GM10248 (cell line): ENCODE measurements at regions not wholly inside any gene's neighbourhood (a gene's known extent, or its start where the extent isn't known, plus 50 kb on each side); places are given as distances from the start of the nearest gene placed in this dataset.

ENCODE experiments used
- CTCF ChIA-PET: fragments of 300-600 bp; sonication (Branson Sonifier 250); formaldehyde crosslinking; extraction: SDS; loops from one replicate; lab custom pipeline; 2021; ENCODE audit warnings: antibody characterized with exemption; lab: Yijun Ruan, JAX
- POLR2A ChIA-PET: fragments of 350-650 bp; sonication (Branson Sonifier 250); formaldehyde crosslinking; extraction: SDS; loops from one replicate; lab custom pipeline; 2020; ENCODE audit warnings: antibody characterized with exemption; lab: Yijun Ruan, JAX
- DNase-seq: peaks from one replicate; pipeline ENCODE4 v3.0.0; 2012; ENCODE audit errors: extremely low spot score
- CTCF ChIP-seq: IDR thresholded peaks from 2 replicates; pipeline ENCODE4 v1.5.1; 2012; ENCODE audit warnings: mild to moderate bottlenecking, low read depth; ENCODE audit errors: extremely low read depth, missing control alignments, control extremely low read depth

DNA sequence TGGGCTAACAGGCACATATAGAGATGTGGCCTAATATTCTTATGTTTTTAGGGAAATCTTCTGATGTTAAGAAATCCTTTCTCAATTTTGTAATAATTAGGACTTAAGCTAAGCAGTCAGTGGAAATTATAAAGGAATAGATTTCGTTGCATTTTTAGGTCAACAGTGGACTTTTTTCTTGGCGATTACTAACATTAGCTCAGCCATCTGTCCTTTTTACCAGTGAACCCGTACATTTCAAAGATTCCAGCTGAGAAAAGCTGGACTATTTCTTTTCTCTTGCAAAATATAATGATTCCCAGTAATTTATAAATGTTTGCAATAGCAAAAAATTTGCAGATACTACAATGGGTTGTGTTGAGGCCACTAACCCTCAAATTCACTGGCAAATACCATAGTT, 54.9 kb upstream of the CA10 start:
- ChIA-PET POLR2A (no interaction called here), CTCF (no interaction called here)
- TF ChIP-seq CTCF = no peak
- no peak for DNase-seq

DNA sequence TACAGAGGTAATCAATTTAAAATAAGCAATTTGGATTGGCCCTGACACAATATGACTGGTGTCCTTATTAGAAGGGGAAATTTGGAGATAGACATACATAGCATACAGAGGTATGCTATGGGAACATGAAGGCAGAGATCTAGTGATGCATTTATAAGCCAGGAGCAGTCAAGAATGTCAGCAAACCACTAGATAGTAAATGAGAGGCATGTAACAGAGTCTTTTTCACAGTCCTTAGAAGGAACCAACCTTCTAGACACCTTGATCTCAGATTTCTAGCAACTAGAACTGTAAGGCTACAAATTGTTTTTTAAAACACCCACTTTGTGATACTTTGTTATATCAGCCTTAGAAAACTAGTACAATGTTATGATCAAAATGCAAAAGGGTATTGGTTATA, 54.3 kb upstream of the CA10 start:
- POLR2A ChIA-PET = no interaction called here
- CTCF ChIA-PET = no interaction called here
- no peak for DNase-seq
- no peak for TF ChIP-seq CTCF

GRCh38 chr17:52209507-52209906, 51.0 kb upstream of the CA10 start:
- DNase-seq = no peak
- CTCF ChIA-PET = no interaction called here
- POLR2A ChIA-PET = no interaction called here
- no peak for TF ChIP-seq CTCF
